Hepatocyte (in vitro differentiated cells): ENCODE measurements at regions not wholly inside any gene's neighbourhood (a gene's known extent, or its start where the extent isn't known, plus 50 kb on each side); places are given as distances from the start of the nearest gene placed in this dataset.

Source experiments
- CTCF ChIP-seq: fragments of 200-600 bp; sonication (generic); IDR thresholded peaks from 2 replicates; pipeline ENCODE4 v1.5.1; 2016; ENCODE audit warnings: antibody characterized with exemption, mild to moderate bottlenecking; ENCODE audit not compliant: poor library complexity
- EZH2 ChIP-seq: fragments of 200-600 bp; sonication (generic); IDR thresholded peaks from 2 replicates; pipeline ENCODE4 v1.6.1; 2016; ENCODE audit warnings: antibody characterized with exemption, mild to moderate bottlenecking, borderline replicate concordance
- EZH2phosphoT487 ChIP-seq: fragments of 200-600 bp; sonication (generic); IDR thresholded peaks from one replicate; pipeline ENCODE4 v1.6.1; 2018; ENCODE audit warnings: antibody characterized with exemption, mild to moderate bottlenecking, low read depth, moderate library complexity; ENCODE audit not compliant: unreplicated experiment, severe bottlenecking

- TF ChIP-seq CTCF (no peak), EZH2phosphoT487 (no peak), EZH2 (no peak)
Observed at GRCh38 chr20:6506906-6507305, 260.6 kb upstream of the BMP2 start.
